GM19438 (cell line): ENCODE measurements at regions not wholly inside any gene's neighbourhood (a gene's known extent, or its start where the extent isn't known, plus 50 kb on each side); places are given as distances from the start of the nearest gene placed in this dataset.

ENCODE experiments used
- ATAC-seq: cut with Tn5 transposase; IDR thresholded peaks from one replicate; pipeline ENCODE4 v1.9.1; 2021; ENCODE audit warnings: low read depth; ENCODE audit not compliant: unreplicated experiment

DNA sequence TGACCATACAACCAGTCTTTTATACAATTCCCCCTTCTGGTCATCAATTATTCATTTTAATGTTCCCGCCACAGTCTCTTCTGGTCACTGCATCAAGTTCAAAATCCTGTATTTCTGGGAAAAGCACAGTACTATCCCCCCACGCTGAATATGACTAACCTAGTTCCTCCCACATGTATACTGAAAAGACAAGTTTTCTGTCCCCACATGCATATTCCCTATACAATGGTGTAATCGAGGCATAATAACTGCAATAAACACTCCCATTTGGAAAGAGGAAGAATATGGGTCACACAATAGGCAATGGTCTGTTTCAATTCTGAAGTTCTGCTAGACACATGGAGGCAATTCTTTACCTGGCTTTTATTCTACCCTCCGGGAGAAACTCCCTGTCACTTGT lies 344.9 kb downstream of the EFNA5 start:
- no peak for ATAC-seq

DNA sequence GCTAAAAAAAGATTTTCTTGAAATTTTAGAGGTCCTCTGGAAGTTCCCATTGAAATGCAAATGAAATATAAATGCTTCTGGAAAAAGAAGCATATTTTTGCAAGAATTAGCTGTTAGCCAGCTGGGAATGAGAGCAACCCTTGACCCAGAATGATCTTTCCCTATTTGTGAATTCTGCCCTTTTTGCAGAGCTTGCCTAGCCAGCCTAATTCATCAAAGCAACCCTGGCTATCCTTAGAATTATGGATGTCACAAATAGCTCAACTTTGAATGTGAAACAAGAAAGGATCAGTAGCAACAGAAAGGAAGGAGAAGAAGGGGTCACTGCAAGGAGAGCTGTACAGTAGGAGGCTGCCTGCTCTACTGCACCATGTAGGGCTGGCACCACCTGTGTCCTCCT lies 345.9 kb downstream of the EFNA5 start:
- no peak for ATAC-seq

DNA sequence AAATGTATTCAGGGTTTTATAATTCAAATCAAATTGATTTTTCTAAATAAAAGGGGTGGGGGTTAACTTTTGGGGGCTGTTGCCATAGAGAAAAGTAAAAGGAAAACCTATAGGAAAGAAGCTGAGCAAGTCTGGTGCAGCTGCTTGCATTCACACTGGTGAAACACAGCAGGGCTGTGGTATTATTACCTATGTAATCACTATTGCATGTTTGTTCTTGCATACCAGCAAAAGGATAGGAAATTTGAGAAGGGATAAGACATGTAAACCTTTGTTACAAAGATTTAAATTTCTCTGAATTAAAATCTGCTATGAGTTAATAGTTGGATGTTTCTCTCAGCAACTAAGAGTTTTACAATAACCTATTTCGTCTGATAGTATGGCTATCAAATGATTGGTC lies 346.7 kb downstream of the EFNA5 start:
- ATAC-seq, result no peak

- no peak for ATAC-seq
Observed at GRCh38 chr5:107323536-107323935, 347.2 kb downstream of the EFNA5 start.

GRCh38 chr5:107322936-107323335 lies 347.8 kb downstream of the EFNA5 start:
- no peak for ATAC-seq

DNA sequence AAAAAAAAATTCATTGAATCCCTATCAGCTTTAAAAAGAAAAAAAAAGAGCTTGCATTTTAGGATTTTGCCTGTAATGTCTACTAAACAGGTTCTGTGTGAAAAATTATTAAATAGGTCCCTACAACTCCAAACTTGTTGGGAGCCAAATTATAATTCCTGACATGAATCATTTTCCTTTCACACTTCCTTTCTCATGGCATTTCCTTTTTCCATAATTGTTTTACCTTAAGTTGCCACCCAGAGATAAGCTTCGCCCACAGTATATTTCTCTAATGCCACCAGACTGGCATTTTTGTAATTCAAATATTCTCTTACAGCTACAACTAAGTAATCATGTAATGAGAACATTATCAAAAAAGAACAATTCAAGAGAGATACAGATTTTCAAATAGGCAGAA lies 348.8 kb downstream of the EFNA5 start:
- no peak for ATAC-seq

GRCh38 chr5:107320846-107321245 lies 349.9 kb downstream of the EFNA5 start:
- no peak for ATAC-seq

- no peak for ATAC-seq
Observed at GRCh38 chr5:107320376-107320775, 350.4 kb downstream of the EFNA5 start.

- ATAC-seq, result no peak
Observed at GRCh38 chr5:107319901-107320300, 350.8 kb downstream of the EFNA5 start.

DNA sequence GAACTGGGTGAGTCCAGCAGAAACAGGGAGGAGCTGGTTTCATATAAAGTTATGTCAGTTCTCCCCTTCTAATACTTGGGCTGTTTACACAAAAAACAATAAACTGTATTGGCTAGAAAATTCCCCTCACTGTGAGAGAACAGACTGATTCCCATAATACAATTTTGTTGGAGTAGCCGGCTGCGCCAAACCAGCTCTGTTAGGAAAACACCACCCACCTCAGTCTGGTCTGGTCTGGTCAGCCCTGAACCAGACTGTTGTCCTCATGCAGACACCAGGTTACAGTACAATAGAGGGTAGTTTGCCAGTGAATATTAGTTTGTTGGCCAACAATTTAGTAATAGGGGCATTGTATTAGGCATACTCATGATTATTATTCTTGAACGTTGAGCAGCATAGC lies 356.4 kb downstream of the EFNA5 start:
- no peak for ATAC-seq

GRCh38 chr5:107313921-107314320 lies 356.8 kb downstream of the EFNA5 start:
- no peak for ATAC-seq

DNA sequence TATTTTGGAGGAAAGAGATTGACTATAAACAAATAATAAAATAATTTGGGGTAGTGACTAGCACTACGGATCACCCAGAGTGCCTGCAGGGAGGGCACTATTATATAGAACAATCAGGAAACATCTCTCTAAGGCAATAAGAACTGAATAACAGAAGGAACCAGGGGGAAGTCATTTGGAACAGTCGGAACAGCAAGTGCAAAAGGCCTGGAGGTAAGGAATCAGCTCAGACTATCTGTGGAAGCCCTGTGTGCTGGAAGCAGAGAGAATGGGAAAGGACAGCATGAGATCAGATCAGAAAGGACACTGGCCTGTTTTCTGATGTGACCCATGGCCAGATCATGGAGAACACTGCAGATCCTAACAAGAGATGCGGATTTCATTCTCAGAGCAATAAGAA lies 357.6 kb downstream of the EFNA5 start:
- ATAC-seq, result no peak

- no peak for ATAC-seq
Observed at GRCh38 chr5:107310181-107310580, 360.6 kb downstream of the EFNA5 start.

- no peak for ATAC-seq
Observed at GRCh38 chr5:107306594-107306993, 364.1 kb downstream of the EFNA5 start.

GRCh38 chr5:107306002-107306401 lies 364.7 kb downstream of the EFNA5 start:
- no peak for ATAC-seq

GRCh38 chr5:107304684-107305083 lies 366.1 kb downstream of the EFNA5 start:
- ATAC-seq, result no peak

DNA sequence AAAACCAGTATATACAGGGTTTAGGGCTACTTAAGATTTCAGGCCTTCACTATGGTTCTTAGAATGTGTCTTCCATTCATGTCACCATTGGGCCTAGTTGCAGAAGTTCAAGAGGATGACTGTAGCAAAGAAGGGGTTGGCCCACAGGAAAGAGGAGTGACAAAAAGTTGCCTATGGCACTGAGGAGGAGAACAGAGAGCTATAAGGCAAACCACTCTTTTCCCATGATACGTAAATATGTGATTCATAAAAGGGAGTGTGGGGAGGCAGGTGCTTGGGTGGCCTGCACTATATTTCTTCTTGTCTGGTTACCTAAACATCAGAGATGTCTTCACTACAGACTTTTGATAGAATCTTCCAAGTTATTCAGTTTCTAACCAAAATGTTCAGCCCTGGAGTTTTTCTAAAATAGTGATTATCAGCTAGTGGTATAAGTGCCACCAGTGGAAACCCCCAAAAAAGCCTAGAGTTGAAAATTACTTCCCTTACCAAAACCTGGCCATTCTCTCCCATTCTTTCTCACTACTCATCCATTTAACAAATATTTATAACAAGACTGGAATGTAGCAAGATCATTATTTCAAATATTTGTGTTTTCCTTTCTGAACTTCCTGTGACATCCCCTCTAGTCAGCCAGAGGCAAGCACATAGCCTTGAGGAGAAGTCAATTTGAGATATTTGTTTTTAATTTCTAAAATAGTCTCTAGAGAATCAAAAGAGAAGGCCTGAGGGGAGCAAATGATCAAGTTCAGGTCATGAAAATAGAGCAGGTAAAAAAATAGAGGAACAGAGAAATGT lies 367.4 kb downstream of the EFNA5 start:
- ATAC-seq, result no peak

GRCh38 chr5:107302441-107302840 lies 368.3 kb downstream of the EFNA5 start:
- ATAC-seq, result no peak

- no peak for ATAC-seq
Observed at GRCh38 chr5:107301999-107302398, 368.7 kb downstream of the EFNA5 start.

DNA sequence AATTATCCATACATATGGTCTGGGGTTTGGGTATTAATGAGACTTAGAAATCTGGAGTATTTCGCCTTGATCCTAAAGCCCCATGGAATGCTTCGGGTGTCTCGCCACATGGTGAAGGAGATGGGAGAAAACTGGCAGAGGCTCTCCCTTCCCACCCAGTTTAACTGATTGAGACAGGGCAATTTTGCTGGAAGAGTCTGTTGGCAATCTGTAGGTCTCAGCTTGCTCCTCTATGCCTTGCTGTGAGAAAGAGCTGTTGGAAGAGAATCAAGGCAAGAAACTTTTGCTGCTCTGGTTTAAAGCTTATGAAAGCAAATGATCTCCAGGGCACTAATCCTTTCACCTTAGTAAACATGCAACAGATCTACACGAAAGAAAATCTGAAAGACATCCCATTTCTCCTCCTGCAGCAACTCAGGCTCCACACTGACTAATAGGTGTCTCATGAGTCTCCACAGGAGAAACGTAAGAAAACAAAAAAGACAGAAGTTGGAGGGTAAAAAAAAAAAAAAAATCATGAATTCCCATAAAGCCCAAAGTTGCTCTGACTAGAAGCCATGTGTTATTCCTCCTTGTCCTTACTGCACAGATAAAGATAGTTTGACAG lies 369.9 kb downstream of the EFNA5 start:
- no peak for ATAC-seq

DNA sequence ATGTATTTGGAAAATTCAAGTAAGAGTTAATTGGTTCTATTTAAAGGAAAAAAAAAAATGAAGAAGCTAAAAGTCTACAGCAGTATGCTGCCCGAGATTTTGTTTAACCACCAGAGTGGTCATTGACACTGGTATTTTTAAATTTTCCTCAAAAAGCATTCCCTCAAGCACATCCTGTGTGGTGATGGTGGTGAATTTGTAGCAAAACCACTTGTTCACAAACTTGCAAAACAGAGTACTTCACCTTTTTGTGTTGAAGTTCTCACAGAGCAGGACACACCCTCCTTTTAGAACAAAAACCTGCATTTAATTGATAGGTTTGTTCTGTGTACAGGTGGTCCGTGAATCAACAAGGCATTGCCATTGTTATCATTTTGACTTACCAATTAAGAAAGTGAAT lies 374.2 kb downstream of the EFNA5 start:
- ATAC-seq, result no peak

GRCh38 chr5:107295914-107296313 lies 374.8 kb downstream of the EFNA5 start:
- no peak for ATAC-seq
